Naive B cell (primary cell): ENCODE measurements at regions not wholly inside any gene's neighbourhood (a gene's known extent, or its start where the extent isn't known, plus 50 kb on each side); places are given as distances from the start of the nearest gene placed in this dataset.

ENCODE experiments used
- ATAC-seq, 2 donors: fragments of 150-1000 bp; cut with Tn5 transposase; 2 replicates each; pipeline ENCODE4 v1.10.0; 2021; ENCODE audit warnings: low read depth in 2 of 2, mild to moderate bottlenecking in 2 of 2, moderate library complexity in 2 of 2
- DNase-seq: peaks from one replicate; pipeline ENCODE4 v3.0.0; 2022
- H3K27ac Mint-ChIP-seq, 6 donors: one replicate each; pipeline ENCODE4 v1.8.0; 2020 to 2022; ENCODE audit warnings: mild to moderate bottlenecking in 6 of 6, mixed read lengths in 6 of 6, moderate library complexity in 5 of 6, inconsistent platforms in 2 of 6
- H3K27me3 Mint-ChIP-seq, 3 donors: one replicate each; pipeline ENCODE4 v1.8.0; 2021 to 2022; ENCODE audit warnings: mixed read lengths in 3 of 3, mild to moderate bottlenecking in 1 of 3
- H3K36me3 Mint-ChIP-seq, 2 donors: one replicate each; pipeline ENCODE4 v1.8.0; 2020 to 2022; ENCODE audit warnings: mixed read lengths in 2 of 2, inconsistent platforms in 1 of 2, mild to moderate bottlenecking in 1 of 2
- H3K4me1 Mint-ChIP-seq, 3 donors: one replicate each; pipeline ENCODE4 v1.8.0; 2020 to 2022; ENCODE audit warnings: mixed read lengths in 3 of 3, inconsistent platforms in 1 of 3, mild to moderate bottlenecking in 1 of 3, moderate library complexity in 1 of 3
- H3K4me3 Mint-ChIP-seq, 8 donors: one replicate each; pipeline ENCODE4 v1.8.0; 2020 to 2022; ENCODE audit warnings: mild to moderate bottlenecking in 8 of 8, mixed read lengths in 8 of 8, moderate library complexity in 8 of 8, inconsistent platforms in 2 of 8
- H3K9me3 Mint-ChIP-seq, 7 donors: one replicate each; pipeline ENCODE4 v1.8.0; 2020 to 2022; ENCODE audit warnings: mixed read lengths in 7 of 7, mild to moderate bottlenecking in 5 of 7, inconsistent platforms in 2 of 7, moderate library complexity in 1 of 7

- no peaks in the 10 kb centered on the region for H3K36me3 Mint-ChIP-seq
- no peak for ATAC-seq
- H3K4me3 Mint-ChIP-seq, result no peak overlapping the region
Measured at GRCh38 chr16:59214455-59214854, 480.3 kb upstream of the GOT2 start.

GRCh38 chr16:59213952-59214351 lies 479.8 kb upstream of the GOT2 start:
- peaks cover 0 to 10% (median 4%) of the 10 kb centered on the region in 7 donors for H3K9me3 Mint-ChIP-seq

More at GRCh38 chr16:59214455-59214854, 480.3 kb upstream of the GOT2 start:
- H3K4me1 Mint-ChIP-seq, result no peaks in the 10 kb centered on the region
- no peaks in the 10 kb centered on the region for H3K27me3 Mint-ChIP-seq
- DNase-seq, result no peak
- peaks cover 0 to 9% (median 4%) of the 10 kb centered on the region in 7 donors for H3K9me3 Mint-ChIP-seq
- H3K27ac Mint-ChIP-seq, result no peak overlapping the region

GRCh38 chr16:59212492-59213024 lies 478.4 kb upstream of the GOT2 start:
- Mint-ChIP-seq H3K27ac (no peak overlapping the region), H3K36me3 (no peaks in the 10 kb centered on the region), H3K27me3 (no peaks in the 10 kb centered on the region), H3K9me3 (peaks cover 0 to 10% (median 3%) of the 10 kb centered on the region in 7 donors), H3K4me1 (no peaks in the 10 kb centered on the region), H3K4me3 (no peak overlapping the region)
- ATAC-seq (no peak), DNase-seq (no peak)

More at GRCh38 chr16:59213952-59214351, 479.8 kb upstream of the GOT2 start:
- no peak for ATAC-seq
- Mint-ChIP-seq H3K4me1 (no peaks in the 10 kb centered on the region), H3K27ac (no peak overlapping the region), H3K4me3 (no peak overlapping the region), H3K36me3 (no peaks in the 10 kb centered on the region), H3K27me3 (no peaks in the 10 kb centered on the region)
- DNase-seq, result no peak

GRCh38 chr16:59210955-59211541 lies 476.9 kb upstream of the GOT2 start:
- ATAC-seq, result no peak
- no peaks in the 10 kb centered on the region for H3K4me1 Mint-ChIP-seq
- no peaks in the 10 kb centered on the region for H3K27me3 Mint-ChIP-seq
- no peaks in the 10 kb centered on the region for H3K36me3 Mint-ChIP-seq
- no peak overlapping the region for H3K27ac Mint-ChIP-seq
- no peak overlapping the region for H3K4me3 Mint-ChIP-seq
- no peak for DNase-seq
- peaks cover 0 to 6% (median 0%) of the 10 kb centered on the region in 7 donors for H3K9me3 Mint-ChIP-seq

- H3K4me3 Mint-ChIP-seq, result no peak overlapping the region
- no peak overlapping the region for H3K27ac Mint-ChIP-seq
- no peaks in the 10 kb centered on the region for H3K27me3 Mint-ChIP-seq
- H3K9me3 Mint-ChIP-seq, result peaks cover 0 to 6% (median 0%) of the 10 kb centered on the region in 7 donors
- no peaks in the 10 kb centered on the region for H3K4me1 Mint-ChIP-seq
- no peak for DNase-seq
- H3K36me3 Mint-ChIP-seq, result no peaks in the 10 kb centered on the region
- ATAC-seq, result no peak
Measured at GRCh38 chr16:59205403-59205802, 471.3 kb upstream of the GOT2 start.

- no peak overlapping the region for H3K27ac Mint-ChIP-seq
- no peak for ATAC-seq
- no peaks in the 10 kb centered on the region for H3K4me1 Mint-ChIP-seq
- no peak overlapping the region for H3K4me3 Mint-ChIP-seq
- no peaks in the 10 kb centered on the region for H3K36me3 Mint-ChIP-seq
- no peaks in the 10 kb centered on the region for H3K27me3 Mint-ChIP-seq
- DNase-seq, result no peak
- H3K9me3 Mint-ChIP-seq, result peaks cover 0 to 4% (median 0%) of the 10 kb centered on the region in 7 donors
Measured at GRCh38 chr16:59204589-59204988, 470.5 kb upstream of the GOT2 start.

GRCh38 chr16:59202233-59202862 lies 468.2 kb upstream of the GOT2 start:
- Mint-ChIP-seq H3K27me3 (no peaks in the 10 kb centered on the region), H3K36me3 (no peaks in the 10 kb centered on the region), H3K4me1 (no peaks in the 10 kb centered on the region), H3K4me3 (no peak overlapping the region), H3K27ac (no peak overlapping the region), H3K9me3 (peaks cover 0 to 5% (median 0%) of the 10 kb centered on the region in 7 donors)
- ATAC-seq (no peak), DNase-seq (no peak)

- Mint-ChIP-seq H3K9me3 (peaks cover 0 to 5% (median 0%) of the 10 kb centered on the region in 7 donors), H3K4me3 (no peak overlapping the region), H3K36me3 (no peaks in the 10 kb centered on the region), H3K4me1 (no peaks in the 10 kb centered on the region), H3K27ac (no peak overlapping the region), H3K27me3 (no peaks in the 10 kb centered on the region)
- DNase-seq (no peak), ATAC-seq (no peak)
Measured at GRCh38 chr16:59201821-59202220, 467.7 kb upstream of the GOT2 start.

GRCh38 chr16:59201160-59201559 lies 467.0 kb upstream of the GOT2 start:
- no peak for DNase-seq
- no peaks in the 10 kb centered on the region for H3K4me1 Mint-ChIP-seq
- H3K36me3 Mint-ChIP-seq, result no peaks in the 10 kb centered on the region
- H3K9me3 Mint-ChIP-seq, result peaks cover 0 to 5% (median 0%) of the 10 kb centered on the region in 7 donors
- H3K27me3 Mint-ChIP-seq, result no peaks in the 10 kb centered on the region
- no peak for ATAC-seq
- H3K4me3 Mint-ChIP-seq, result no peak overlapping the region
- no peak overlapping the region for H3K27ac Mint-ChIP-seq

GRCh38 chr16:59198487-59198886 lies 464.4 kb upstream of the GOT2 start:
- H3K4me1 Mint-ChIP-seq, result no peaks in the 10 kb centered on the region
- no peaks in the 10 kb centered on the region for H3K36me3 Mint-ChIP-seq
- H3K9me3 Mint-ChIP-seq, result peaks cover 0 to 5% (median 0%) of the 10 kb centered on the region in 7 donors
- DNase-seq (no peak), ATAC-seq (no peak)
- no peak overlapping the region for H3K4me3 Mint-ChIP-seq
- H3K27me3 Mint-ChIP-seq, result no peaks in the 10 kb centered on the region
- H3K27ac Mint-ChIP-seq, result no peak overlapping the region

GRCh38 chr16:59195242-59195641 lies 461.1 kb upstream of the GOT2 start:
- no peak overlapping the region for H3K4me3 Mint-ChIP-seq
- H3K9me3 Mint-ChIP-seq, result peaks cover 0 to 5% (median 0%) of the 10 kb centered on the region in 7 donors
- peak overlapping the region in 1 of 6 donors; percentile 5 for H3K27ac Mint-ChIP-seq
- H3K27me3 Mint-ChIP-seq, result no peaks in the 10 kb centered on the region
- no peaks in the 10 kb centered on the region for H3K36me3 Mint-ChIP-seq
- DNase-seq (no peak), ATAC-seq (no peak)
- H3K4me1 Mint-ChIP-seq, result no peaks in the 10 kb centered on the region

- no peaks in the 10 kb centered on the region for H3K4me1 Mint-ChIP-seq
- no peak overlapping the region for H3K27ac Mint-ChIP-seq
- H3K27me3 Mint-ChIP-seq, result no peaks in the 10 kb centered on the region
- ATAC-seq (no peak), DNase-seq (no peak)
- H3K9me3 Mint-ChIP-seq, result peaks cover 0 to 5% (median 0%) of the 10 kb centered on the region in 7 donors
- H3K4me3 Mint-ChIP-seq, result no peak overlapping the region
- H3K36me3 Mint-ChIP-seq, result no peaks in the 10 kb centered on the region
Measured at GRCh38 chr16:59193637-59194036, 459.5 kb upstream of the GOT2 start.

GRCh38 chr16:59192551-59193199 lies 458.6 kb upstream of the GOT2 start:
- peak overlapping the region in 1 of 8 donors; percentile 35 for H3K4me3 Mint-ChIP-seq
- no peak overlapping the region for H3K27ac Mint-ChIP-seq
- peaks cover 0 to 5% (median 0%) of the 10 kb centered on the region in 7 donors for H3K9me3 Mint-ChIP-seq
- H3K36me3 Mint-ChIP-seq, result no peaks in the 10 kb centered on the region
- DNase-seq, result no peak
- no peaks in the 10 kb centered on the region for H3K27me3 Mint-ChIP-seq
- ATAC-seq, result no peak
- H3K4me1 Mint-ChIP-seq, result no peaks in the 10 kb centered on the region

- H3K4me3 Mint-ChIP-seq, result no peak overlapping the region
- ATAC-seq (no peak), DNase-seq (no peak)
- no peaks in the 10 kb centered on the region for H3K36me3 Mint-ChIP-seq
- H3K27ac Mint-ChIP-seq, result no peak overlapping the region
- peaks cover 0 to 10% (median 2%) of the 10 kb centered on the region in 7 donors for H3K9me3 Mint-ChIP-seq
- H3K27me3 Mint-ChIP-seq, result no peaks in the 10 kb centered on the region
- no peaks in the 10 kb centered on the region for H3K4me1 Mint-ChIP-seq
Measured at GRCh38 chr16:59190731-59191130, 456.6 kb upstream of the GOT2 start.
